HCT116 (cell line): ENCODE measurements at regions not wholly inside any gene's neighbourhood (a gene's known extent, or its start where the extent isn't known, plus 50 kb on each side); places are given as distances from the start of the nearest gene placed in this dataset.

Experiments used
- ATAC-seq: fragments of 200-7000 bp; cut with Tn5 transposase; 2 replicates; pipeline ENCODE4 v1.9.1; 2020; ENCODE audit warnings: mild to moderate bottlenecking, moderate library complexity
- BruUV-seq: library from RNA; stranded (reverse); fragments of 400-500 nt; replicated peaks from 2 replicates; lab custom pipeline; 2021; lab: Mats Ljungman, UMichigan
- CTCF ChIA-PET: fragments of 300-600 bp; sonication (Branson Sonifier 250); formaldehyde crosslinking; loops from one replicate; lab custom pipeline; 2021; ENCODE audit warnings: antibody characterized with exemption; lab: Charles Lee
- POLR2A ChIA-PET: fragments of 300-600, 350-600 bp; sonication (Branson Sonifier 250); formaldehyde crosslinking; loops from one replicate; lab custom pipeline; 2021; ENCODE audit warnings: antibody characterized with exemption; lab: Charles Lee
- RAD21 ChIA-PET, 2 experiments: fragments of 300-600 bp; sonication (Branson Sonifier 250); formaldehyde crosslinking; loops; one replicate each; lab custom pipeline; 2023; ENCODE audit warnings: low total read pairs in 2 of 2; ENCODE audit not compliant: uncharacterized antibody in 2 of 2, unreplicated experiment in 2 of 2, low non-redundant PET in 1 of 2; lab: Charles Lee
- DNase-seq: peaks from one replicate; pipeline ENCODE4 v3.0.0-alpha.2; 2010; ENCODE audit warnings: low read depth, low spot score
- H2AFZ ChIP-seq: fragments of 200-600 bp; shearing (Covaris generic), sonication (generic); 2 replicates; pipeline ENCODE4 v1.6.1; 2017; ENCODE audit warnings: low read depth, mixed run types, mixed read lengths, antibody characterized with exemption, low read length; ENCODE audit not compliant: poor library complexity, severe bottlenecking
- H3K27ac ChIP-seq: 2 replicates; pipeline ENCODE4 v1.5.1; 2012; ENCODE audit warnings: low read depth, low read length
- H3K27me3 ChIP-seq: fragments of 200-600 bp; sonication (generic); 2 replicates; pipeline ENCODE4 v1.6.1; 2016; ENCODE audit warnings: mixed run types, low read length, mixed read lengths; ENCODE audit not compliant: insufficient read depth
- H3K36me3 ChIP-seq, 2 experiments: fragments of 200-500 bp in 1 of 2; fragments of 200-600 bp in 1 of 2; sonication (Bioruptor generic) in 1 of 2; sonication (generic) in 1 of 2; 2 replicates each; pipeline versions ENCODE4 v1.5.1 to v1.6.1; 2014 to 2016; ENCODE audit warnings: low read length in 2 of 2, inconsistent platforms in 1 of 2, mixed read lengths in 1 of 2, mixed run types in 1 of 2; ENCODE audit not compliant: insufficient read depth in 2 of 2, control insufficient read depth in 1 of 2
- H3K4me1 ChIP-seq, 2 experiments: fragments of 200-600 bp in 1 of 2; sonication (generic) in 1 of 2; 2 replicates each; pipeline versions ENCODE4 v1.5.1 to v1.6.1; 2012 to 2017; ENCODE audit warnings: low read length in 2 of 2, inconsistent platforms in 1 of 2, mild to moderate bottlenecking in 1 of 2, mixed read lengths in 1 of 2, mixed run types in 1 of 2, moderate library complexity in 1 of 2; ENCODE audit not compliant: insufficient read depth in 2 of 2, control insufficient read depth in 1 of 2
- H3K4me2 ChIP-seq: fragments of 200-600 bp; sonication (generic); 2 replicates; pipeline ENCODE4 v1.6.1; 2017; ENCODE audit warnings: mixed run types, low read length, mixed read lengths
- H3K4me3 ChIP-seq, 2 experiments: fragments of 200-600 bp in 1 of 2; sonication (generic) in 1 of 2; replicated peaks in 1 of 2; 2 replicates each; pipeline ENCODE4 v1.5.1; 2011 to 2016; ENCODE audit warnings: low read length in 2 of 2, control low read depth in 1 of 2, low read depth in 1 of 2, mild to moderate bottlenecking in 1 of 2, mixed read lengths in 1 of 2, mixed run types in 1 of 2
- H3K79me2 ChIP-seq: fragments of 200-600 bp; sonication (generic); 2 replicates; pipeline ENCODE4 v1.6.1; 2017; ENCODE audit warnings: mild to moderate bottlenecking, mixed run types, low read length, moderate library complexity, mixed read lengths; ENCODE audit not compliant: insufficient read depth
- H3K9ac ChIP-seq: fragments of 200-600 bp; sonication (generic); 2 replicates; pipeline ENCODE4 v1.6.1; 2016; ENCODE audit warnings: low read length, mixed read lengths
- H3K9me2 ChIP-seq: fragments of 200-600 bp; sonication (generic), shearing (Covaris generic); 2 replicates; pipeline ENCODE4 v1.6.1; 2017; ENCODE audit warnings: mixed run types, mild to moderate bottlenecking, moderate library complexity; ENCODE audit not compliant: insufficient read depth
- H3K9me3 ChIP-seq, 2 experiments: fragments of 200-500 bp in 1 of 2; fragments of 200-600 bp in 1 of 2; sonication (Bioruptor generic) in 1 of 2; sonication (generic) in 1 of 2; 2 replicates each; pipeline ENCODE4 v1.6.1; 2014 to 2017; ENCODE audit warnings: low read length in 2 of 2, mixed read lengths in 2 of 2, inconsistent platforms in 1 of 2, low read depth in 1 of 2, mild to moderate bottlenecking in 1 of 2, mixed run types in 1 of 2, moderate library complexity in 1 of 2; ENCODE audit not compliant: control insufficient read depth in 1 of 2, insufficient read depth in 1 of 2
- H4K20me1 ChIP-seq: fragments of 200-600 bp; sonication (generic), shearing (Covaris generic); 2 replicates; pipeline ENCODE4 v1.6.1; 2017; ENCODE audit warnings: mixed run types, mild to moderate bottlenecking, moderate library complexity; ENCODE audit not compliant: insufficient read depth
- CBX3 ChIP-seq: IDR thresholded peaks from 2 replicates; pipeline ENCODE4 v1.6.1; 2012; ENCODE audit warnings: low read depth
- EGR1 ChIP-seq: IDR thresholded peaks from 2 replicates; pipeline ENCODE4 v1.6.1; 2012; ENCODE audit warnings: low read depth
- FOSL1 ChIP-seq: IDR thresholded peaks from 2 replicates; pipeline ENCODE4 v1.6.1; 2012; ENCODE audit warnings: low read depth
- SRF ChIP-seq: IDR thresholded peaks from 2 replicates; pipeline ENCODE4 v1.6.1; 2012; ENCODE audit warnings: low read depth
- TCF7L2 ChIP-seq: IDR thresholded peaks from 2 replicates; pipeline ENCODE4 v1.7.0; 2011; ENCODE audit warnings: borderline replicate concordance, inconsistent platforms; ENCODE audit not compliant: insufficient read depth, insufficient read length; ENCODE audit errors: extremely low read depth
- ZFX ChIP-seq: fragments of 450-650 bp; IDR thresholded peaks from 2 replicates; pipeline ENCODE4 v1.6.1; 2017
- intact Hi-C: fragments of 100-400 bp; cut with micrococcal nuclease; formaldehyde crosslinking; loops from 2 replicates; pipeline ENCODE4 v1.10.0; 2022
- TF ChIP-seq, protein P1 (sequence below): IDR thresholded peaks from 2 replicates; pipeline ENCODE4 v1.6.1; 2011; ENCODE audit warnings: mild to moderate bottlenecking, low read length, moderate library complexity; ENCODE audit not compliant: insufficient replicate concordance; ENCODE audit errors: extremely low read depth

DNA sequence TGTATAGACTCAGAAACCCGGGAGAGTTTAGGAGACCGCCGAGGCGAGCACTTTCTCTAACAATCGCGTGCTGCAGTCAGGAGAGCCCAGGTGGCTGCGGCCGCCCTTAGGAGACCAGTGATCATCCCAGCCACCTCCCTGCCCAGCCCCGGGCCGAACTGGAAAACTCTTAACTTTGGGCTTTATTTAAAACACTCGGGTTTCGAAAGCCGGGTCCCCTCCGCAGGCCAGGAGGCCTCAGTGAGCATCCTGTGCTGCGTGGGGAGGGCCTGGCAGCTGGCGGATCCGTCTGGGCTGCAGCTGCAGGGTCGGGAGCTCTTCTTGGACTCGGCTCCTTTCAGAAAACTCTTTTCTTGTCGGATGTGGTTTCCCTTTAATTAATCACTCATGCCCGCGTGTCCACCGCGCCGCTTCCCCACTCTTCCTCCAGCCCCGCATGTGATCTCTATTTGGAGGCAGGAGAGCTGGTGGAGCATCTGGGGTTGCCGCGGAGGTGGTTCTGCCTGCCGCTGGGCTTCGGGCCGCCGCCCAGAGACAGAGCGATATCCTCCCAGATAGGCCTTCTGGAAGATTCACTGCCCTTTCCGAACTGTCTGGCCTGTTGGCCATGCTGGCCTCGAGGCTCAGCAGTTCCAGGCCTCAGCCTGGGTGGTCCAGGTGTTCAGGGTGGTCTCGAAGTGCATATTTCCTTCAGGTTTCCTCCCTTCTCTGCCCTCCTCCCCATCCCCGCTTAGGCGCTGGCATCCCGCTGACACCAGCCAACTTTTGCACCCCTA, 59.5 kb downstream of the TMEM174 start (continued):
- TF ChIP-seq, protein P1, sequence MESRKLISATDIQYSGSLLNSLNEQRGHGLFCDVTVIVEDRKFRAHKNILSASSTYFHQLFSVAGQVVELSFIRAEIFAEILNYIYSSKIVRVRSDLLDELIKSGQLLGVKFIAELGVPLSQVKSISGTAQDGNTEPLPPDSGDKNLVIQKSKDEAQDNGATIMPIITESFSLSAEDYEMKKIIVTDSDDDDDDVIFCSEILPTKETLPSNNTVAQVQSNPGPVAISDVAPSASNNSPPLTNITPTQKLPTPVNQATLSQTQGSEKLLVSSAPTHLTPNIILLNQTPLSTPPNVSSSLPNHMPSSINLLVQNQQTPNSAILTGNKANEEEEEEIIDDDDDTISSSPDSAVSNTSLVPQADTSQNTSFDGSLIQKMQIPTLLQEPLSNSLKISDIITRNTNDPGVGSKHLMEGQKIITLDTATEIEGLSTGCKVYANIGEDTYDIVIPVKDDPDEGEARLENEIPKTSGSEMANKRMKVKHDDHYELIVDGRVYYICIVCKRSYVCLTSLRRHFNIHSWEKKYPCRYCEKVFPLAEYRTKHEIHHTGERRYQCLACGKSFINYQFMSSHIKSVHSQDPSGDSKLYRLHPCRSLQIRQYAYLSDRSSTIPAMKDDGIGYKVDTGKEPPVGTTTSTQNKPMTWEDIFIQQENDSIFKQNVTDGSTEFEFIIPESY = no peak
- TF ChIP-seq EGR1 (no peak), SRF (no peak), FOSL1 (no peak), ZFX (no peak)

DNA sequence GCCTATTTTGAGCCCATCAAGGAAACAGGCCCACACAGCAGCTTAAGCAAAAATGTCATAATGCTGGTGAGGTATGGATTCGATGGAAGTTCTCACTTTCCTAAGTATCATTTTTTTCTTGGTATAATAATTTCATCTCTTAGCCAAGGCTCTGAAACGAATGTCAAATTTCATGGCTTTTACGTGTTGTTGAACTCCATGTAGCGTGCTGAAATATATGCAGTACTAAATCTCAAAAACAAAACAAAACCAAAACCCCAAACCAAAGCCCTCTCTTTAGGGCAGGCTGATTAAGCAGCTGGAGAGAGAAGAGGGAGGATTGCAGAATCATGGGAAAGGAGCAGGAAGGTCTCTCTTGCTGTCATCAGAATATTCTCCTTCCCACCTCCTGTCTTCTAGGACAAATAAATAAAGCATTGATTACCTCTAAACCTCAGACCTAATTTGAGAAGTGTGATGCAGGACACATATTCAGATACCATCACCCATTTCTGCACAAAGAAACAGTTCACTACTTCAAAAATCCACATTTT, 58.3 kb downstream of the TMEM174 start:
- H3K4me2 ChIP-seq = no peak overlapping the region
- BruUV-seq = no TSS peak
- ATAC-seq (no peak), DNase-seq (no peak)
- no peak overlapping the region for H3K4me3 ChIP-seq
- CTCF ChIA-PET = no interaction called here
- H3K9me2 ChIP-seq = no peaks in the 10 kb centered on the region
- POLR2A ChIA-PET = no interaction called here
- intact Hi-C loops = no loop called here
- H3K9me3 ChIP-seq = no peaks in the 10 kb centered on the region
- no peaks in the 10 kb centered on the region for H3K36me3 ChIP-seq
- RAD21 ChIA-PET = no interaction called here
- TF ChIP-seq, protein P1 = no peak
- no peak for TF ChIP-seq CBX3
- no peak for TF ChIP-seq TCF7L2
- no peak for TF ChIP-seq ZFX
- no peaks in the 10 kb centered on the region for H4K20me1 ChIP-seq
- peaks cover 0 to 6% of the 10 kb centered on the region in 2 experiments; a peak in 2 of 4 replicates for H3K4me1 ChIP-seq
- no peak overlapping the region for H3K9ac ChIP-seq
- H3K27ac ChIP-seq = no peak overlapping the region
- H3K79me2 ChIP-seq = no peaks in the 10 kb centered on the region
- H3K27me3 ChIP-seq = no peaks in the 10 kb centered on the region
- no peak overlapping the region for H2AFZ ChIP-seq
